ENCODE measurements at regions not wholly inside any gene's neighbourhood (a gene's known extent, or its start where the extent isn't known, plus 50 kb on each side); places are given as distances from the start of the nearest gene placed in this dataset.

DNA sequence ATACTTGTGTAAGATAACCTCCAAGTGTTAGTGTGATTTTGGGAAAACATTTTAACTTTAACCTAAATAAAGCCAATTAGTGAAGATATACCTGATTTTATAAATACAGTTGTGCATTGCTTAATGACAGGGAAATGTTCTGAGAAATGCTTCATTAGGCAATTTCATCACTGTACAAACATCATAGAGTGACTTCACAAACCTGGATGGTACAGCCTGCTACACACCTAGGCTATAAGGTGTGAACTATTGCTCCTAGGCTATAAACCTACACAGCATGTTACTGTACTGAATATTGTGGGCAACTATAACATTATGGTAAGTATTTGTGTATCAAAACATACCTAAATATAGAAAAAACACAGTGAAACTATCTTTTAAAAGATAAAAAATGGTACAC, 166.8 kb upstream of the TARS1 start:
- no peak for TF ChIP-seq JUND (IDR thresholded peaks at IDR 0.05; ENCODE audit: low read depth)
- in situ Hi-C loops (cut with HindIII; ENCODE audit: low pct_unique_long_range_greater_than_20kb, low sequenced_read_pairs), result no loop called here
- no peak for DNase-seq (ENCODE audit: low read depth in 1 of 2, low spot score in 1 of 2)

DNA sequence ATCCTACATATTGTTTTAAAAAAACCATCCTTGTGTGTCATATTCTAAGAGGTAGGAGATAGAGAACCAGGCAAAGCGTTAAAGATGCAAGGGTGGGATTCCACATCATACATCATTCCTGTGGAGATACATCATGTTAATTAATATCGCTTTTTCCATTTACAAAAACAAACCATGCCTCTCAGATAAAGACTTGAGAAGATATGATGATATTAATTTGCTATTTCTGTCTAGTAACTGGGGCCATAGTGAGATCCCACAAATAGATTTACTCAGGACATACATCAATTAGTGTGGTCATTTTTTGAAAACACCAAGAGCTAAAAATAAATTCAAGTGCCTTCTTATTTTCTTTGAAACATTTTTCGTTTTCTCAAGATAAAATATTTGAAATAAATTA, 165.4 kb upstream of the TARS1 start:
- in situ Hi-C loops (cut with HindIII; ENCODE audit: low pct_unique_long_range_greater_than_20kb, low sequenced_read_pairs), result no loop called here
- TF ChIP-seq JUND (IDR thresholded peaks at IDR 0.05; ENCODE audit: low read depth), result no peak
- DNase-seq (ENCODE audit: low read depth in 1 of 2, low spot score in 1 of 2), result no peak

DNA sequence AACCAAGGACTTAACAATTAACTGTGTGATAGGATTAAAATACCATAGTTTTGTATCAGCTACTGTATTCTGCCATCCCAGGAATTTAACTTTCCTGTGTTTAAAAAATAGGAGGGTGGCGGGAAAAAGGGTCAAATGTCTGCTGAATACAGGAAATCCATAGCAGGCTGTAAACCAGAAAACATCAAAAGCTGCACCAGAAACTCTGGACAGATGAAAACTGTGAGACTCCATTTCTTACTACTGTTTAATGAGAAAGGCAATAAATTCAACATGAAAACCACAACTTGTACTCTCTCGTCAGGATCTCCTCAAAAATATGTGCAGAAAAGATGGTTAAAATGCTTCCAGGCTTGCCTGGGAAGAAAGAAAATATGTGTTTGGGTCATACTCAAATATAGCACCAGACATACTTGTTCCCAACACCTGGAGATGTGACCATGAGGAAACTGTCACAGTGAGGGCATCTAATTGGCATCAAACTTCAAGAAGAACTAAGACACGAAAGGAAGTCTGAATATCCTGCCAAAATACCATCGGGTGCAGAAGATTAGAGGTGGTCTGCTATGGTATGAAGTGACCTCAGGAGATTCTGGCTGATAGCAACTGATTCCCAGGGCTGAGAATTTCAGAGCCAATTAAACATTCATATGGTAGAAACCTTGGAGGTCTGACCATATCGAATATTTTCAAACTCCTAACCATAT, 164.7 kb upstream of the TARS1 start:
- in situ Hi-C loops (cut with HindIII; ENCODE audit: low pct_unique_long_range_greater_than_20kb, low sequenced_read_pairs), result no loop called here
- TF ChIP-seq JUND (IDR thresholded peaks at IDR 0.05; ENCODE audit: low read depth), result no peak
- DNase-seq (ENCODE audit: low read depth in 1 of 2, low spot score in 1 of 2), result no peak

DNA sequence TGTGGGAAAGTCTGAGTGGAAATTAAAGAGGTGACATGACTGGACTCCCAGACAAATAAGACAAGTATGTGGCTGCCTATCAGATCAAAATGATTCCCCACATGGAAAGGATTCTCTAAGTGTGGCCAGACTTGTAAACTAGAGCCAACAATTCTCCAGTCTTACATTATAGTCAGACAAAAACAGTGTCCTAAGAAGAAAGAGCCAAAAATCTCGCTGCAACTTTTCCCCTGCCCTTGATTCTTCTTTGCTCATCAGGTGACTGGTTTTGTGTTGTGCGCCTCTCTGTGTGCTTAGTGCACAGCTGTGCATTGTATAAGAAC, 164.2 kb upstream of the TARS1 start:
- DNase-seq (ENCODE audit: low read depth in 1 of 2, low spot score in 1 of 2), result no peak
- TF ChIP-seq JUND (IDR thresholded peaks at IDR 0.05; ENCODE audit: low read depth), result no peak
- in situ Hi-C loops (cut with HindIII; ENCODE audit: low pct_unique_long_range_greater_than_20kb, low sequenced_read_pairs), result no loop called here

DNA sequence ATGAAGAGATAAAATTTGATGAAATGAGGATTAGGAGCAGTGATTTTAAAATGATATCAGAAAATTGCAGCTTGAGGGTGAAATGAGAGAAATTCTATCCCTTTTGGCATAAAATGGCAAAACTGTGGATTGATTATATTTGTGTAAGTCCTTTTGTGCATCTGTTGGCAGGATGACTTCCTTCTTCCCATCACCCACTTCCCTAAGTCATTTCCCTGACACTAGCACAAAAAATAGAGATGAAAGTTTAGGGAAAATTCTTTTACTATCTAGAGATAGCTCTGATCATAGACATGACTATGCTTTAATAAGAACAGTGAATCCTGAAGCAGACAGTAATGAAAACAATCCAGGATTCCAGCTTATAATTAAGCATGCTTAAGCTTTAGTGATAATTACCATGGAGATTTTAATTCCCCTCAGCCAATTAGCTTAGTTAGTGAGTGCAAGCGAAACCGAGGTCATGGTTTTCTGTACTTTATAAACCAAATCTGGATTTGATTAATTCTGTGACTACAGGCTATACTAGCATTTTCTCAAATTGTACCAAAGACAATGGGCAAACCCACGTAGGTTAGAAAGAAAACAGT, 163.6 kb upstream of the TARS1 start:
- no peak for TF ChIP-seq JUND (IDR thresholded peaks at IDR 0.05; ENCODE audit: low read depth)
- DNase-seq (ENCODE audit: low read depth in 1 of 2, low spot score in 1 of 2), result no peak
- in situ Hi-C loops (cut with HindIII; ENCODE audit: low pct_unique_long_range_greater_than_20kb, low sequenced_read_pairs), result no loop called here

DNA sequence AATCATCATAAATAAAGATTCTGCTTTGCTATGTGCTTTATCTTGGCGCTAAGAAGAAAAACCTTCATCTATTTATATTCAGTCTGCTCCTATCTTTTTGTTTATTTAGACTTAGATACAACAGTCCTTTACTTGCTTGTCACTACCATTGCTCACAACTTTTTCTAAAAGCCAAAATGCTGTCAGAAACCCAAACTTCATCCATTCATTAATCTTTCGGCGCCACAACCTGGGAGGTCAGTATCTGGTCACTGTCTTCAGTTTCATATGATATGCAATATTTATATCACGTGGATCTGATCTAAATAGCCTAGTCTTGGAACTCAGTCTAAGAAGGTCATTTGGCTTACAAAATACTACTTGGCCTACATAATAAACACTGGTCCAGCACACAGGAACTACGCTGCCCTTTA, 159.3 kb upstream of the TARS1 start:
- no peak for TF ChIP-seq JUND (IDR thresholded peaks at IDR 0.05; ENCODE audit: low read depth)
- in situ Hi-C loops (cut with HindIII; ENCODE audit: low pct_unique_long_range_greater_than_20kb, low sequenced_read_pairs), result no loop called here
- DNase-seq (ENCODE audit: low read depth in 1 of 2, low spot score in 1 of 2), result no peak

DNA sequence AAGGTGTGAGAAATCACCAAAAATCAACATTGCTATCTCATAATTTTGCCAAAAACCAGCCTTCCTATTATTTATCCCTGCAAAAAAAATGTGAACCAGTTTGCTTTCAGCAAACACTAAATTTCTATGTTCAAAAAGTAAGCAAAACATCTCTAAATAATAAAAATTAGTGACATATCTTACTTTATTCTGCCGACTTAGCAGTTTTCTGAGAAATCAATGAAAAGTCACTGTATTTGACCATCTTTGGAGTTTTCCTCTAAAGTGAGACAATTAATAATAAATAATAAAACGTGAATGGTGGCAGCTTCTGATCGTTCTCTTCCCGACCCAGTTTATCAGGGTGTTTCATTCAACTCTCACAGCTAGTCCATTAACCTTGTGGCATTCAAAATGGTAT, 158.6 kb upstream of the TARS1 start:
- no peak for DNase-seq (ENCODE audit: low read depth in 1 of 2, low spot score in 1 of 2)
- in situ Hi-C loops (cut with HindIII; ENCODE audit: low pct_unique_long_range_greater_than_20kb, low sequenced_read_pairs), result no loop called here
- TF ChIP-seq JUND (IDR thresholded peaks at IDR 0.05; ENCODE audit: low read depth), result no peak

DNA sequence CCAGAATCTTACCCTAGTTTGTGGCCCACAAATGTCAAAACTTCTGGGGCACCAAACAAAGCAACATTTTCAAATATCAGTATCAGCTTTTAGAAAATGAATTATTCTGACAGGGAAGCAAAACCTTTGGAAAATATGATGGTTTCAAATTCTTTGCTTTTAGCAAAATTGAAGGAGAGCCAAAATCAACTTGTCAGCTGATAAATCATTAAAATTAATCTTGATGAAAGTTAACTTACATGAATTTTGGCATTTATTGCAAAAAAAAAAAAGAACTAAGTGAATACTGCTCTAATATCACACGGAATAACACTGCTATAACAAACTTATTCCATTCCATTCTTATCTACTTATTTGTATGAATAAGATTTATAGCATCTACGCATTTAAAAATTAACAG, 158.1 kb upstream of the TARS1 start:
- DNase-seq (ENCODE audit: low read depth in 1 of 2, low spot score in 1 of 2), result no peak
- TF ChIP-seq JUND (IDR thresholded peaks at IDR 0.05; ENCODE audit: low read depth), result no peak
- in situ Hi-C loops (cut with HindIII; ENCODE audit: low pct_unique_long_range_greater_than_20kb, low sequenced_read_pairs), result no loop called here

DNA sequence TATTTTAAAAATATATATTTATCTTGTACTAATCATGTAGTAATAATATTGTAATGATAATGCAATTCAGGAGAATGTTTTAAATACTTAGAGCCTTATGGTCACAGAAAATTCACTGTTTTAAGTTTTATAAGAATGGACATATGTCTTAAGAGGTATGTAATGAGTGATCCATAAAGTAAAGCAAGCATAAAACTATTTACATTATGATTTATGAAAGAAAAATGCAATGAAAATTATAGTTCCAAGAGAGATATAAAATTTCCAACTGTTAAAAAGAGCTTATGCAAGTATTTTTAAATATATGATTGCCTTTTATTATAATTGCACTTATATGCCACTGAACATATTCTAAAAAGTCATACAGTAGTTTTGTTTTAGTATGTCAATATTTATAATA, 157.5 kb upstream of the TARS1 start:
- DNase-seq (ENCODE audit: low read depth in 1 of 2, low spot score in 1 of 2), result no peak
- in situ Hi-C loops (cut with HindIII; ENCODE audit: low pct_unique_long_range_greater_than_20kb, low sequenced_read_pairs), result no loop called here
- no peak for TF ChIP-seq JUND (IDR thresholded peaks at IDR 0.05; ENCODE audit: low read depth)

DNA sequence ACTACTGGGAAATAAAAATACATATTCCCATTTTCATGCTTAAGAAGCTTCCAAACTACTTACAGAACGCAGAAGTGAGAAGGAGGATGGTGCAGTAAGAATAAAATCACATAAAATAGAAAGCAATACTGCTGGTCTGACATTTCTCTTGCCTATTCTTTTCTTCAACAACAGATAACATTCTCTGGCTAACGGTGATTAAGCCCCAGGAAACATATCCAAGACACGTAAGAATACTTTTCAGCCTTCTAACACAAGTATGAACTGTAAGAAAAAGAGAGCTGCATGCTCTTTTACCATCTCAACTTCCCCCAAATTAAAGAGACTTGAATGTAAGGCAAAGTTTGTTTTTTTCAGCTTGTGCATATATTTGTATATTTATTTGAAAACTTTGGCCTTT, 156.1 kb upstream of the TARS1 start:
- in situ Hi-C loops (cut with HindIII; ENCODE audit: low pct_unique_long_range_greater_than_20kb, low sequenced_read_pairs), result no loop called here
- TF ChIP-seq JUND (IDR thresholded peaks at IDR 0.05; ENCODE audit: low read depth), result no peak
- no peak for DNase-seq (ENCODE audit: low read depth in 1 of 2, low spot score in 1 of 2)

DNA sequence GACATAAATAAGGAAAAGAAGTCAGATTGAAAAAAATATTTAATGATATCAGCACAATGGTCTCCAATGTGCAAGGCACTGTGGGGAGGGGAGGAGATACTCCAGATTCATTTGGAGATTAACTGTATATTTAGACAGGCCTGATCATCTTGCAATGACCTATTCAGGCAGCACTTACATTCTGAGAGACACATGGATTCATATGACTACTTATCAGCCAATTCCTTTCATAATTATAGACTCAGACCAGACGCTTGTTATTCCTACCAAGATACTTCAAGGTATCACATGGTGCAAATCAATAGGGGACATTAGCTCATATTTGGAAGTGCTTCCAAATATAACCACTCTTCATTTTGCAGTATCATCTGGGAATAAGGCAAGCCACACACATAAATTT, 153.5 kb upstream of the TARS1 start:
- in situ Hi-C loops (cut with HindIII; ENCODE audit: low pct_unique_long_range_greater_than_20kb, low sequenced_read_pairs), result no loop called here
- no peak for DNase-seq (ENCODE audit: low read depth in 1 of 2, low spot score in 1 of 2)
- no peak for TF ChIP-seq JUND (IDR thresholded peaks at IDR 0.05; ENCODE audit: low read depth)

DNA sequence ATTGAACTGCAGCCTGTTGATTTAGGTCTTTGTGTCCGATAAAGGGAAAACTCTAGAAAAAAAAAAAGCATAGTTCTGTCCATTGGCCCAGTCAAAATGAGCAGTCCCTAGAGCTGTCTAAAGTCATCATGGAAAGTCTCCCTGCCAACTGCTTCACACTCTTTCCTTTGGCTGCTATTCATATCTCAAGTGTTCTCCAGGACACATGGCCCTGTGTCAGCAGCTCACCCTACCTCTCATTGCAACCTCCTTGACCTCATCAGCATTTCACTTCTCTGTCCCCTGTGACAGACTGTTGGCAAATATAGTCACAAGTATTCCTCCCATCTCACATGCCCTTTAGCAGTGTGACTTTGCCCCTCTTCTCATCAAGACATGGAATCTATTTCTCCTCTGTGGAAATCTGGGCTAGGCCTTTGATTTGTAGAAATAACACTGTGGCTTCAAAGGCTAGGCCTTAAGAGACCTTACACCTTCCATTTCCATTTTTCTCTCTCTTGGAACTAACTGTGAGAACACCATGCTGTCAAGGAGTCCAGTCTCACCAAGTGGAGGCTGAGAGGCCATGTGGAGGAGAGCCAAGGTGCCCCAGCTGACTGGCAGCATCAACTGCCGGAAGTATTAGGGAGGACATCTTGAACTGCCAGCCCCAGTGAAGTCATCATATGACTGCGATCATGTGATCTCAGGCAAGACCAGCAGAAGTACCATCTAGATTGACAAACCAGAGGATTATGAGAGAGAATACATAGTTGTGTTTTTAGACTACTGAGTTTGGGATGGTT, 149.4 kb upstream of the TARS1 start:
- TF ChIP-seq JUND (IDR thresholded peaks at IDR 0.05; ENCODE audit: low read depth), result no peak
- in situ Hi-C loops (cut with HindIII; ENCODE audit: low pct_unique_long_range_greater_than_20kb, low sequenced_read_pairs), result no loop called here
- DNase-seq (ENCODE audit: low read depth in 1 of 2, low spot score in 1 of 2), result no peak

DNA sequence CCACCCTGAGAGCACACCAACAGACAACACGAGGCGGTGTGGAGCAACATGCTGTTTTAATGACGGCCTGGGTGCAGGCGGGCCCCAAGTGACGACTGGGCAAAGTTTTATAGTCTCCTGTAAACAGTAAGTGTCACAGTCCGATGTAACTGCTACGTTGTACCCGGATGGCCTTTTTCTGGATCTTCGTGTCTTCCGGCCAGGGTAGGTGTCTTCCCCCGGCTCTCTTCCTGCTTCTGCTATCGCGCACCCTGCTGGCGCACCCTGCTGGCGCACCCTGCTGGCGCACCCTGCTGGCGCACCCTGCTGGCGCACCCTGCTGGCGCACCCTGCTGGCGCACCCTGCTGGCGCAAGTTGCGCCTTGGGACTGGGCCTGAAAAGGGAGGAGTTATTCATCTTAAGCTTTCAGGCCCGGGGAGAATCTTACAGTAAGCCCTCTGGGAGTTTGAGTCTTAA, 143.0 kb upstream of the TARS1 start:
- TF ChIP-seq JUND (IDR thresholded peaks at IDR 0.05; ENCODE audit: low read depth), result no peak
- in situ Hi-C loops (cut with HindIII; ENCODE audit: low pct_unique_long_range_greater_than_20kb, low sequenced_read_pairs), result no loop called here
- DNase-seq (ENCODE audit: low read depth in 1 of 2, low spot score in 1 of 2), result no peak
